G401 (cell line): ENCODE measurements at regions not wholly inside any gene's neighbourhood (a gene's known extent, or its start where the extent isn't known, plus 50 kb on each side); places are given as distances from the start of the nearest gene placed in this dataset.
A peak's percentile ranks its signal among the peaks of the same experiment; 100 is the strongest.
"Not testable (repeated sequence)": the region's sequence is repeated elsewhere in the genome, so short reads cannot be mapped to it uniquely, and the experiment has no call there.

Source experiments
- DNase-seq: peaks from one replicate; pipeline ENCODE4 v3.0.0-alpha.2; 2015; ENCODE audit warnings: low spot score
- in situ Hi-C: cut with HindIII; loops from 2 replicates; pipeline ENCODE4 v1.10.0; 2016; ENCODE audit warnings: low sequenced_read_pairs, mixed read lengths

DNA sequence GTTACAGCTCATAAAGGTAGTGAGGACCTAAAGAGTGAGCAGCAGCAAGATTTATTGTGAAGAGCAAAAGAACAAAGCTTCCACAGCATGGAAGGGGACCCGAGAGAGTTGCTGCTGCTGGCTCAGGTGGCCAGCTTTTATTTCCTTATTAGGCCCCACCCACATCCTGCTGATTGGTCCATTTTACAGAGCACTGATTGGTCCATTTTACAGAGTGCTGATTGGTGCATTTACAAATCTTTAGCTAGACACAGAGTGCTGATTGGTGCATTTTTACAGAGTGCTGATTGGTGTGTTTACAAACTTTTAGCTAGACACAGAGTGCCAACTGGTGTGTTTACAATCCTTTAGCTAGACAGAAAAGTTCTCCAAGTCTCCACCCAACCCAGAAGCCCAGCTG, 256.2 kb upstream of the HTR1E start:
- in situ Hi-C loops, DNase-seq: not testable (repeated sequence)

DNA sequence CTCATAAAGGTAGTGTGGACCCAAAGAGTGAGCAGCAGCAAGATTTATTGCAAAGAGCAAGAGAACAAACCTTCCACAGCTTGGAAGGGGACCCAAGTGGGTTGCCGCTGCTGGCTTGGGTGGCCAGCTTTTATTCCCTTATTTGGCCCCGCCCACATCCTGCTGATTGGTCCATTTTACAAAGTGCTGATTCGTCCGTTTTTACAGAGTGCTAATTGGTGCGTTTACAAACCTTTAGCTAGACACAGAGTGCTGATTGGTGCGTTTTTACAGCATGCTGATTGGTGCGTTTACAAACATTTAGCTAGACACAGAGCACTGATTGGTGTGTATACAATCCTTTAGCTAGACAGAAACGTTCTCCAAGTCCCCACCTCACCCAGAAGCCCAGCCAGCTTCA, 265.2 kb upstream of the HTR1E start:
- in situ Hi-C loops, DNase-seq: not testable (repeated sequence)

- in situ Hi-C loops: no loop called here
- no peak for DNase-seq
Observed at GRCh38 chr6:86657192-86657591, 280.1 kb upstream of the HTR1E start.

- in situ Hi-C loops: no loop called here
- no peak for DNase-seq
Observed at GRCh38 chr6:86629123-86629522, 308.2 kb upstream of the HTR1E start.

DNA sequence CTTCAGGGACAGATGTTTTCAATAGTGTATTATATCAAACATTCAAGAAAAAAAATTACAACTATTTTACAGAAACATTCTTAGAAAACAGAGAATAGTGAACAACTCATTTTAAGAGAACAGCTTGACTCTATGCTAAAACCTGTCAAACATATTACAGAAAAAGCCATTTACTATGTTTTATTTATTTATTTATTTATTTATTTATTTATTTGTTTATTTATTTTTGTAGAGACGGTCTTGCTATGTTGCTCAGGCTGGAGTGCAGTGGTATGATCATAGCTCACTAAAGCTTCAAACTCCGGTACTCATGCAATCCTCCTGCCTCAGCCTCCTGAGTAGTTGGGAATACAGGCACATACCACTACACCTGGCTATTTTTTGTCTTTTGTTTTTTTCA, 317.9 kb upstream of the HTR1E start:
- in situ Hi-C loops: no loop called here
- DNase-seq: no peak

DNA sequence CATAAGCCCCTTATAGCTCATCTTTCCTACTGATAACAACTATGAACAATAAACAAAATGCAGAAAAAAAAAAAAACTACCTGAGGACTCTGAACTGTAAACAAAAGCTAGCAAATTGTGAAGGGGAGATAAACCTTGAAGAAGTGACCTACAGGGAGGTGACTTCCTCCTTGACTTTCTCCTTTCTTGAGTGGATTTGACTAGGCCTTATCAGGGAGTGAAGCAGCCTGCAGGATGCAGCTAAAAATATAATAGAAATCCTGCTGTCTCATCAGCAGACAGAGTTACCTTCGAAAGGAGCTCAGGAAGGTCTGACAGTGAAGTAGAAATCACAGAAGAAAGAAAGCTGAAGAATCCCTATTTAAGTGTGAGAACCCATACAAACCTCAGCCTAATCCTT, 322.0 kb upstream of the HTR1E start:
- DNase-seq: no peak
- in situ Hi-C loops: no loop called here

DNA sequence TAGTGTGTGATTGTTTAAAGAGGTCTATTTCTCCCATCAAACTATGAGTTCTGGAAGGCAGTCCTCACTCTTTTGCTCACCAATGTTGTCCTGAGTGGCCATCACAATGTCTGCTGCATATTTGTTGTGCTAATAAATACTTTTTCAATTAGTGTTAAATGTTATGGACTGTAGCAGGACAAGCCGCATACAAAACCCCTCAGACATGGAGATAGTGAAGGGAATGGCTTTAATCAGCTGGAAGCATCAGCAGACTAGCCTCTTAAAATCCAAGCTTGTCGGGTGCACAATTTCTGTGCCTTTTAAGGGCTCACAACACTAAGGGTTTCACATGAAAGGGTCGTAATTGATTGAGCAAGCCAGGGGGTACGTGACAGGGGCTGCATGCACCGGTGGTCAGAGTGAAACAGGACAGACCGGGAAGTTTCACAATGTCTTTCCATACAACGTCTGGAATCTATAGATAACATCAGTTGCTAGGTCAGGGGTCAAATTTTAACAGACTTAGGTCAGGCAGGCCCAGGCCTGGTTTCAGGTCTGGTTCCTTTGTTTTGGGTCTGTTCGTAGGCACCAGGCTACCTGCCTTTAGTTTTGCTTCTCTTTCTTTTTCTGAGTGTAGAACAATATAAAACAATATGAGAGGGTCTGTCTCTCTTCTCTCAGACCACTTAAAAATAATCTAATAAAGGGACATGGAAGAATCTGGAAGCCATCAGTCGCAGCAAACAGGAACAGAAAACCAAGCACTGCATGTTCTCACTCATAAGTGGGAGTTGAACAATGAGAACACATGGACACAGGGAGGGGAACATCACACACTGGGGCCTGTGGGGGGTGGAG, 327.6 kb upstream of the HTR1E start:
- DNase-seq: no peak
- in situ Hi-C loops: no loop called here

GRCh38 chr6:86603364-86603763, 334.0 kb upstream of the HTR1E start:
- in situ Hi-C loops, DNase-seq: not testable (repeated sequence)

DNA sequence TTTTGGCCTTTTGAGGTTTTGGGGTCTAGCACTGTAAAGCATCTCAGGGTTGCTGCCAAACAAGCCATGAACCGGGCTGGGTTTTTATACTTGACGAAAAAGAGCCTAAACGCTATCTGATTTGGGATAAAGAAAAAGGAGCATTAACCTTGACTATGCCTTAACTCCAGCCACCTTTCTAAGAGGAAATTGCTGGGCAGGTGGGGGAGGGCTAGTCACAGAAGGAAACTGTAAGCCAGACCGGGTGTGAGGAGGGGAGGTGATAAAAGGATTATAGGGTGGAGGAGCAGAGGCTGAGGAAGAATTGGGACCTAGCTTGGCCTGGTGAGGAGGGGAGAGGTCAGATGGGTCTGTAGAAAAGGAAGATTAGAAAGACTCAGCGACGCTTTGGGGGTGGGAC, 335.2 kb upstream of the HTR1E start:
- in situ Hi-C loops, DNase-seq: not testable (repeated sequence)

DNA sequence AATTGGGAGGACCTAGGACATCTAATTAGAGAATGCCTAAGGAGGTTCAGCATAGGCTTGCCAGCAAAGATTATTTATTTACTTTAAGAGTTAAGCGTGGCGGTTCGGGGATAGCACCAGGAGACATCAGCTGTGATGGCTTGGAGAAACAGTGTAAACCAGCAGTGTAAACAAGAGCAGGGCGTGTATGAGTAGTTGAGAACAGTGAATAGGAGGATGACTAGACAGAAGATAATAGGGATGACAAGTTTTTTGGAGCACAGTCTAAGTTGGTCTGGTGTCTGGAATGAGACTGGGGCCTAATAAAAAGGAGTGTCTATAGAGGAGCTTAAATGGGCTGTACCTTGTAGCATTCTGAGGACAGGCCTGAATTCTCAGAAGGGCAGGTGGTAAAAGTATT, 338.4 kb upstream of the HTR1E start:
- in situ Hi-C loops, DNase-seq: not testable (repeated sequence)

- in situ Hi-C loops: no loop called here
- peak; percentile 44 for DNase-seq
Observed at GRCh38 chr6:86595641-86596040, 341.7 kb upstream of the HTR1E start.

- DNase-seq: no peak
- in situ Hi-C loops: no loop called here
Observed at GRCh38 chr6:86586195-86586594, 351.1 kb upstream of the HTR1E start.

- in situ Hi-C loops: no loop called here
Observed at GRCh38 chr6:86581833-86582232, 355.5 kb upstream of the HTR1E start.

DNA sequence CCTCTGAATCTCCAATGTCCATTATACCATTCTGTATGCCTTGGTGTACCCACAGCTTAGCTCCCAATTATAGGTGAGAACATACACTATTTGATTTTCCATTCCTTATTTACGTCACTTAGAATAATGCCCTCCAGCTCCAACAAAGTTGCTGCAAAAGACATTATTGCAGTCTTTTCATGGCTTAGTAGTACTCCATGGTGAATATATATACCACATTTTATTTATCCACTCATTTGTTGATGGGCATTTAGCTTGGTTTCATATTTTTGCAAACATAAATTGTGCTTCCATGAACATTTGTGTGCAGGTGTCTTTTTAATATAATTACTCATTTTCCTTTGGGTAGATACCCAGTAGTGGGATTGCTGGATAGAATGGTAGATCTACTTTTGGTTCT, 374.1 kb upstream of the HTR1E start:
- in situ Hi-C loops: no loop called here

More at GRCh38 chr6:86581833-86582232, 355.5 kb upstream of the HTR1E start:
- no peak for DNase-seq

GRCh38 chr6:86558318-86558717, 379.0 kb upstream of the HTR1E start:
- no peak for DNase-seq

More for the DNA sequence above, 374.1 kb upstream of the HTR1E start:
- no peak for DNase-seq

DNA sequence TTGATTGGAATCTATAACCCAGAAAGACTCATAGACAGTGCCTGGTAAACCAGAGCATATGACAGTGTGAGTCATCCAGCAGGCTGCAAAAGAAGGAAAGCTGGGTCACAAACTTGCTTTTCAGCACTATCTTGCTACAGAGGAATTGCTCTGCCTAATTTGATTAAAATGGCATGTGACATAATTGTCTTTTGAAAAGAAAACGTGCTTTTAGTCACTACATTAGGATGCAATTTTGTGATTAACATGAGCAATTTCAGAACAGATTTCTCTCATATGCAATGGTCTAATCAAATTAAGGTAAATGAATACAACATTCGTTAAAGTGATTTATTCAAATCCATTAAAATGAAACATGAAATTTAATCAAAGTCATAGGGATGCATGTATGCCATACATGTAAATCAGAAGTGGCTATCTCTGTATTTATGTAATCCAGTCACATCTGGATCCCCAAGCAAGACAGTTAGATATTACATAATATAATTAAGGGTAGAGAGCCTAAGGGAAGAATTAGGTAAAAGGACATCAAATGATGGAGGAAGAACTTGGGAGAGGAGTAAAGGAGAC, 400.0 kb upstream of the HTR1E start:
- in situ Hi-C loops: no loop called here
- DNase-seq: no peak

More at GRCh38 chr6:86558318-86558717, 379.0 kb upstream of the HTR1E start:
- in situ Hi-C loops: no loop called here

GRCh38 chr6:86536121-86536520, 401.2 kb upstream of the HTR1E start:
- in situ Hi-C loops: no loop called here
- no peak for DNase-seq

DNA sequence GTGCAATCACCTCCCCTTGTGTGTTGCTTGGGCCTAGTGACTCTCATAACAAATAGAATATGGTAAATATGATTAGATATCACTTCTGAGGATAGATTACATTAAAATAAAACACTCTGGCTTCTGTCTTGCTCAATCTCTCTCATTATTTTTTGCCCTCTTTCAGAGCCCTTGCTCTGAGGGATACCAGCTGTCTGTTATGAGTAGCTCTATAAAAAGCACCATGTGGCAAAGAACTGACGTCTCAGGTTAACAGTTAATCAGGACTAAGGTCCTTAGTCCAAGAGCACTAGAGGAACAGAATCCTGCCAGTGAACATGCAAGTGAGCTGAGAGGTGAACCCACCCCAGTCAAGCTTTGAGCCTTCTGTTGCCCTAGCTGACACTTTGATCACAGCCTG, 402.2 kb upstream of the HTR1E start:
- in situ Hi-C loops: no loop called here
- DNase-seq: no peak

DNA sequence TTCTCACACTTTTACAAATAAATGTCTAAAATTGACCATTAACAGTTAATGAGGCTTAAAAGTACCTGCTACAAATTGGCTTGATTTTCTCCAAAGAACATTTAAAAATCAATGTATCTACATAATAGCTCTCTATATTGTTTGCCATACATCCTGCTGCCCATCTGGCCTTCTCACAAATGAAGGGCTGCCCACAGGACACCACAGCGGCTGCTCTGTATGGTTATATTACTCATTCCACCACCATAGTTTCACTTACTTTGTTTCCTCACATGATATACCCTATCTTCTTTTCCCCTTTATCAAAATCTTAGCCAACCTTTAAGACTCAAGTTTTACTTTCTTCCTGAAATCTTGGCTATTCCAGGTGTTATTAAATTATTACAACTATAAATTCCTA, 407.7 kb upstream of the HTR1E start:
- no peak for DNase-seq
- in situ Hi-C loops: no loop called here

DNA sequence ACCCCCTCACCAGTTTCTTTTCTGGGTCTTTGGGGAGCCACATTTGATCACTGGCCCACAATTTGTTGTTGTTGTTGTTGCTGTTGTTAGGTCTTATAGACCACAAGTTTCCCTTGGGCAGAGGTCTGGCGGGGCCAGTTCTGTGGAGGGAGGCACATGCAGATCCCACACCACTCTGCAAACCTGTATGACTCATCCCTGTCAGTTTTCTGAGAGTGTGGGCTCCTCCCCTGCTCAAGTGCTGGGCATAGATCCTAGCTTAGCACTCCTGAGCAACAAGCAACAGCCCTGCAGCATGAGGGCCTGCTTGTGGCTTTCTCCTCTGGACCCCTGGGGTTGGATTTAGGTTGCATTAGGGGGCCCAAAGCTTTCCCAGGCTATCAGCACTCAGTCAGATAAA, 411.1 kb upstream of the HTR1E start:
- in situ Hi-C loops: no loop called here
- DNase-seq: no peak

DNA sequence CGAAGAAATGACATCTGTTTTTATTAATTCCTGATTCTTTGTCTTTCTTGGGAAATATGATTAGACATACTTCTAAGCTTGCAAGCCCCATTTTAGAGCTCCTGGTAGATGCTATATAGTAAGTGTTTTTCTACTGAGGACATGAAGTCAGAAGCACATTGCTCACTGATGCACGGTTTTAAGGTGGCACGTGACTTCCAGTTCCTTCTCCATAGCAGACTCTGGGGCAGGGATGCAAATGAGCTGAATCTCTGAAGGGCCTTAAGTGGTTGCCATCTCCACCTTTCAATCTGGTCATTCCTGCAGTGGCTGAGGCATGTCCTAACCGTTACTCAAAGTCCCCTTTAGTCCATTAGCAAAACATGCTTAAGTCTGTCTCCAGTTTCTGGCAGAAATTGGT, 421.2 kb upstream of the HTR1E start:
- DNase-seq: no peak
- in situ Hi-C loops: no loop called here
